NCI-H2029 treated with DMSO at 0.1 percent for 48 hours (cell line): ENCODE measurements at regions not wholly inside any gene's neighbourhood (a gene's known extent, or its start where the extent isn't known, plus 50 kb on each side); places are given as distances from the start of the nearest gene placed in this dataset.

ENCODE experiments used
- DNase-seq: peaks from one replicate; lab custom pipeline; 2025; lab: John Stamatoyannopoulos, UW

- DNase-seq = no peak
Observed at GRCh38 chr9:117860849-117861248, 156.6 kb downstream of the TLR4 start.

- DNase-seq = no peak
Observed at GRCh38 chr9:117864385-117865057, 160.3 kb downstream of the TLR4 start.

- no peak for DNase-seq
Observed at GRCh38 chr9:117868594-117868993, 164.4 kb downstream of the TLR4 start.

GRCh38 chr9:117869287-117869686 is 165.1 kb downstream of the TLR4 start:
- DNase-seq = no peak

- DNase-seq = no peak
Observed at GRCh38 chr9:117869712-117870111, 165.5 kb downstream of the TLR4 start.

- no peak for DNase-seq
Observed at GRCh38 chr9:117873664-117874063, 169.5 kb downstream of the TLR4 start.

- DNase-seq = no peak
Observed at GRCh38 chr9:117875886-117876285, 171.7 kb downstream of the TLR4 start.

GRCh38 chr9:117882171-117882570 is 178.0 kb downstream of the TLR4 start:
- no peak for DNase-seq

GRCh38 chr9:117886616-117887015 is 182.4 kb downstream of the TLR4 start:
- no peak for DNase-seq

GRCh38 chr9:117887383-117887782 is 183.2 kb downstream of the TLR4 start:
- no peak for DNase-seq

GRCh38 chr9:117887941-117888340 is 183.7 kb downstream of the TLR4 start:
- no peak for DNase-seq

GRCh38 chr9:117903453-117903852 is 199.2 kb downstream of the TLR4 start:
- DNase-seq = no peak

GRCh38 chr9:117906763-117907162 is 202.6 kb downstream of the TLR4 start:
- no peak for DNase-seq

- DNase-seq = no peak
Observed at GRCh38 chr9:117907420-117907819, 203.2 kb downstream of the TLR4 start.

- no peak for DNase-seq
Observed at GRCh38 chr9:117916291-117916690, 212.1 kb downstream of the TLR4 start.

GRCh38 chr9:117917873-117918272 is 213.7 kb downstream of the TLR4 start:
- DNase-seq = no peak

- no peak for DNase-seq
Observed at GRCh38 chr9:117919538-117919937, 215.3 kb downstream of the TLR4 start.

GRCh38 chr9:117926031-117926658 is 221.9 kb downstream of the TLR4 start:
- no peak for DNase-seq

- DNase-seq = peak; percentile 1
Observed at GRCh38 chr9:117927354-117927753, 223.2 kb downstream of the TLR4 start.

GRCh38 chr9:117929868-117930267 is 225.7 kb downstream of the TLR4 start:
- peak; percentile 6 for DNase-seq

GRCh38 chr9:117932585-117932984 is 228.4 kb downstream of the TLR4 start:
- no peak for DNase-seq

GRCh38 chr9:117936185-117937130 is 232.3 kb downstream of the TLR4 start:
- no peak for DNase-seq

- DNase-seq = no peak
Observed at GRCh38 chr9:117938086-117938485, 233.9 kb downstream of the TLR4 start.
